ENCODE measurements at regions not wholly inside any gene's neighbourhood (a gene's known extent, or its start where the extent isn't known, plus 50 kb on each side); places are given as distances from the start of the nearest gene placed in this dataset.

GRCh38 chr6:104166055-104166668, 693.6 kb downstream of the HACE1 start:
- no peak for TF ChIP-seq POLR2A (IDR thresholded peaks at IDR 0.05; ENCODE audit: low read depth)
- no peak for TF ChIP-seq EP300 (IDR thresholded peaks at IDR 0.05)
- TF ChIP-seq CTCF (IDR thresholded peaks at IDR 0.05) = no peak
- TF ChIP-seq POLR2AphosphoS5 (IDR thresholded peaks at IDR 0.05) = no peak
- intact Hi-C loops (cut with DNase I) = no loop called here
- no peak for DNase-seq (ENCODE audit: extremely low spot score)
- H3K27ac ChIP-seq (replicated peaks in 1 of 4) = no peak overlapping the region
- H3K9me3 ChIP-seq = peaks cover 0 to 21% (median 16%) of the 10 kb centered on the region in 4 donors
- no peaks in the 10 kb centered on the region for H3K36me3 ChIP-seq
- H3K27me3 ChIP-seq = no peaks in the 10 kb centered on the region
- H3K4me3 ChIP-seq = no peak overlapping the region
- no peaks in the 10 kb centered on the region for H3K4me1 ChIP-seq

DNA sequence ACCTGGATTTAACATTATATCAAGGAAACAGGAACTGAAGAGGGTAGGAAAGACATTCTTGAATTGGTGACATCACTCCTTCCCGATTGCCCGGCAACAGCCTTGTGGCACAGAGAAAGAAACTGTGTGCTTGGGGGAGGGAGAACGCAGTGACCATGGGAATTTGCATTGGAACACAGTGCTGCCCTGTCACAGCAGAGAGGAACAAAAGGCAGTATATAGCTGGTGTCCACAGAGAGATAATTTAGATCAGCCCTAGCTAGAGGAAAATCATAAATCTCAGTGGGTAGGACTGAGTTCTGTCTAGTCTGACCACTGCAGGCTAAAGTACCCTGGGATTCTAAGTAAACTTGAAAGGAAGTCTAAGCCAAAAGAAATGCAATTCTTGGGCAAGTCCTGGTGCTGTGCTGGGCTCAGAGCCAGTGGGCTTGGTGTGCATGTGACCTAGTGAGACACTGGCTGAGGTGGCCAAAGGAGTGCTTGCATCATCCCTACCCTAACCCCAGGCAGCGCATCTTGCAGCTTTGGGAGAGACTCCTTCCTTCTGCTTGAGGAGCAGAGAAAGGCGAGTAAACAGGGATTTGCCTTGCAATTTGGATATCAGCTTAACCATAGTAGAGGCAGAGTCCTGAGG, 697.6 kb downstream of the HACE1 start:
- intact Hi-C loops (cut with DNase I) = no loop called here
- WGBS = 88% methylated on average over 5 of the region's 5 CpGs
- no peaks in the 10 kb centered on the region for H3K27me3 ChIP-seq

DNA sequence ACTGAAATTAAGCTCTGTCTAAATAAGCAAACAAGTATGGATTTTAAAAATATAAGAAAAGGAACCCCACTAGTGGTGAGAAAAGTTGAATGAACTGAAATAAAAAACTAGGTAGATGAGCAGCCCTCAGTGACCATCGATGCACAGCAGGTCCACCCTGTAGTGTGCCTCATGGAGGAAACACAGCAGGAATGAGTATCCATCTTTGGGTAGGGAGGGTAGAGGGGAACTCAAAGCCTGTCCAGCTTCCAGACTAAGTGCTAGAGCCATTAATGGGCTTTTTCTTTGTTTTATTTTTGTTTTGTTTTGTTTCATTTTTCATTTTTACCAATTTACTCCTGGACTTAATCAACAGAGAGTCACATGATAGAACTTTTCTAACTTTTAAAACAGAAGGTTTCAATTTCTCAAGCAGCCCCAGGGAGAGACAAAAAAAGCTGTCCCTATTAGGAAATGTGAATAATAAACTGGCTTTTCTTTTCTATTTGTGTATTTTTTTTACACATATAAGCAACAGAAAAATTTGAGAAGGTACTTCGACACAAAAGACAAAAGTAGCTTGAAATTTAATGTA, 700.6 kb downstream of the HACE1 start:
- Histone ChIP-seq H3K4me3 (no peak overlapping the region), H3K27me3 (no peaks in the 10 kb centered on the region), H3K4me1 (no peaks in the 10 kb centered on the region), H3K27ac (replicated peaks in 1 of 4) (no peak overlapping the region), H3K9me3 (no peaks in the 10 kb centered on the region), H3K36me3 (no peaks in the 10 kb centered on the region)
- DNase-seq (ENCODE audit: extremely low spot score) = no peak
- WGBS = 82% methylated on average over 2 of the region's 2 CpGs
- intact Hi-C loops (cut with DNase I) = no loop called here
- TF ChIP-seq CTCF (IDR thresholded peaks at IDR 0.05) = no peak
- TF ChIP-seq EP300 (IDR thresholded peaks at IDR 0.05) = no peak
- no peak for TF ChIP-seq POLR2AphosphoS5 (IDR thresholded peaks at IDR 0.05)
- TF ChIP-seq POLR2A (IDR thresholded peaks at IDR 0.05; ENCODE audit: low read depth) = no peak

More for the DNA sequence above, 697.6 kb downstream of the HACE1 start:
- DNase-seq (ENCODE audit: extremely low spot score) = no peak
- TF ChIP-seq POLR2A (IDR thresholded peaks at IDR 0.05; ENCODE audit: low read depth) = no peak
- no peak for TF ChIP-seq EP300 (IDR thresholded peaks at IDR 0.05)
- TF ChIP-seq POLR2AphosphoS5 (IDR thresholded peaks at IDR 0.05) = no peak
- no peak for TF ChIP-seq CTCF (IDR thresholded peaks at IDR 0.05)
- no peak overlapping the region for H3K4me3 ChIP-seq
- no peak overlapping the region for H3K27ac ChIP-seq (replicated peaks in 1 of 4)
- H3K4me1 ChIP-seq = no peaks in the 10 kb centered on the region
- peaks cover 0 to 21% (median 16%) of the 10 kb centered on the region in 4 donors for H3K9me3 ChIP-seq
- H3K36me3 ChIP-seq = no peaks in the 10 kb centered on the region

DNA sequence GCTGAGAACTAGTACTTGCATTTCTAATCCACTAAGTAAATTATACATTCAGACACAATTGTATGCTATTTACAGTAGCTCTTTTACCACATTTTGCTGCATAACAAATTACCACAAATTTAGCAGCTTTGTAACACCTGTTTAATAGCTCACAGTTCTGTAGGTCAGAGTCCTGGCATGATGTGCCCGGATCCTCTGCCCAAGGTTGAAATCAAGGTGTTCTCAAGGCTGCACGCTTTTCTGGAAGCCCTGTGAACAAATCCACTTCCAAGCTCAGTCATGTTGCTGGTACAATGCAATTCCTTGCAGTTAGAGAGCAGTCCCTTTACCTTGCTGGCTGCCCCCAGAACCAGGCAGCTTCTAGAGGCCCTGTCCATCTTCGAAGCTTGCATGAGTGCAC, 716.0 kb downstream of the HACE1 start:
- Histone ChIP-seq H3K9me3 (no peaks in the 10 kb centered on the region), H3K27ac (replicated peaks in 1 of 4) (no peak overlapping the region), H3K36me3 (no peaks in the 10 kb centered on the region), H3K4me1 (no peaks in the 10 kb centered on the region), H3K27me3 (no peaks in the 10 kb centered on the region), H3K4me3 (no peak overlapping the region)
- no peak for DNase-seq (ENCODE audit: extremely low spot score)
- TF ChIP-seq POLR2A (IDR thresholded peaks at IDR 0.05; ENCODE audit: low read depth) (no peak), CTCF (IDR thresholded peaks at IDR 0.05) (no peak), POLR2AphosphoS5 (IDR thresholded peaks at IDR 0.05) (no peak), EP300 (IDR thresholded peaks at IDR 0.05) (no peak)
- intact Hi-C loops (cut with DNase I) = no loop called here
- WGBS = 81% methylated on average over 3 of the region's 3 CpGs

All from esophagus muscularis mucosa (tissue), 4 donors.